ENCODE measurements at regions not wholly inside any gene's neighbourhood (a gene's known extent, or its start where the extent isn't known, plus 50 kb on each side); places are given as distances from the start of the nearest gene placed in this dataset.
"Not testable (repeated sequence)": the region's sequence is repeated elsewhere in the genome, so short reads cannot be mapped to it uniquely, and the experiment has no call there.

DNA sequence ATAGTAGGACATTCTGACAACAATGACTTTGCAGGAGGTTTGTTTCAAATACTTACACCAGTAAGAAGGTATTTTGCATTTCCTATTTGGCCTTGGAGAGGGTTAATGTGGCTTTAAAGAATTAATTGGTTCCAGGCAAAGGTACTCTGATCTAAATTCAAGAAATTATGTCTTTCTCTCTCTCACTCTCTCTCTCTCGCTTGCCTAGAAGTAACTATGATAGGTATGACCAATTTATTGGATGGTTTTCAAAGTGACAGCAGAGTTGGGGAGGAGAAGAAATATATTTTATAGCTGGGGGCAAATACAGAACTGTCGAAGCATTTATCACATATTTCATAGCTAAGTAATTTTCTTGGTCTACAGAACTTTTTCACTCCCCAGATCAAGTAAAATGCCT, 116.0 kb downstream of the ATP6V1G3 start:
- TF ChIP-seq, protein P1, sequence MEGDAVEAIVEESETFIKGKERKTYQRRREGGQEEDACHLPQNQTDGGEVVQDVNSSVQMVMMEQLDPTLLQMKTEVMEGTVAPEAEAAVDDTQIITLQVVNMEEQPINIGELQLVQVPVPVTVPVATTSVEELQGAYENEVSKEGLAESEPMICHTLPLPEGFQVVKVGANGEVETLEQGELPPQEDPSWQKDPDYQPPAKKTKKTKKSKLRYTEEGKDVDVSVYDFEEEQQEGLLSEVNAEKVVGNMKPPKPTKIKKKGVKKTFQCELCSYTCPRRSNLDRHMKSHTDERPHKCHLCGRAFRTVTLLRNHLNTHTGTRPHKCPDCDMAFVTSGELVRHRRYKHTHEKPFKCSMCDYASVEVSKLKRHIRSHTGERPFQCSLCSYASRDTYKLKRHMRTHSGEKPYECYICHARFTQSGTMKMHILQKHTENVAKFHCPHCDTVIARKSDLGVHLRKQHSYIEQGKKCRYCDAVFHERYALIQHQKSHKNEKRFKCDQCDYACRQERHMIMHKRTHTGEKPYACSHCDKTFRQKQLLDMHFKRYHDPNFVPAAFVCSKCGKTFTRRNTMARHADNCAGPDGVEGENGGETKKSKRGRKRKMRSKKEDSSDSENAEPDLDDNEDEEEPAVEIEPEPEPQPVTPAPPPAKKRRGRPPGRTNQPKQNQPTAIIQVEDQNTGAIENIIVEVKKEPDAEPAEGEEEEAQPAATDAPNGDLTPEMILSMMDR (IDR thresholded peaks at IDR 0.05; ENCODE audit: unreplicated experiment in 3 of 3) = no peak
- no peak overlapping the region for H3K27ac Mint-ChIP-seq
- no peaks in the 10 kb centered on the region for H3K9me3 Mint-ChIP-seq
- no peaks in the 10 kb centered on the region for H3K4me1 Mint-ChIP-seq
- H3K27me3 Mint-ChIP-seq (ENCODE audit: low read depth) = peaks cover 4% of the 10 kb centered on the region
- H3K4me3 Mint-ChIP-seq = no peak overlapping the region
- no peaks in the 10 kb centered on the region for H3K36me3 Mint-ChIP-seq (ENCODE audit: low read depth)

DNA sequence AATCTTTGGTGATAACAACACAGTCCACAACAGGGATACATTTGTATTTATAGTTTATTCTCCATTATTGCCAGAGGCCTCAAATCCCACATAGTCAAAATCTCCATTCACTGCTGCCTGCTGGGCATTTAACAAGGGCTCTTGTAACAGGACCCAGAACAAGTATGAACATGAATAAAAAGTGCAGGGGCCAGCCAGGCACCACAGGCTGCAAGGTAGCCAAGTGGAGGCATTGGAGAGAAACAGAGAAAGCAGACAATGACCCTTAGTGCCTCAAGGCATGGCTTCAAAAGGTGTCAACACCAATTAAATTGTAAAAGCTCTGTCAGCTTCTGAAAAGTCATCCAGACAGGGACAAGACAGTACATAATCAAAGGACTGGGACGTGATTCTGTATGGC, 116.8 kb downstream of the ATP6V1G3 start:
- Mint-ChIP-seq H3K27me3 (ENCODE audit: low read depth) (peaks cover 4% of the 10 kb centered on the region), H3K36me3 (ENCODE audit: low read depth) (no peaks in the 10 kb centered on the region), H3K9me3 (no peaks in the 10 kb centered on the region), H3K27ac (no peak overlapping the region), H3K4me3 (no peak overlapping the region), H3K4me1 (no peaks in the 10 kb centered on the region)
- TF ChIP-seq, protein P1 (IDR thresholded peaks at IDR 0.05; ENCODE audit: unreplicated experiment in 3 of 3) = no peak

DNA sequence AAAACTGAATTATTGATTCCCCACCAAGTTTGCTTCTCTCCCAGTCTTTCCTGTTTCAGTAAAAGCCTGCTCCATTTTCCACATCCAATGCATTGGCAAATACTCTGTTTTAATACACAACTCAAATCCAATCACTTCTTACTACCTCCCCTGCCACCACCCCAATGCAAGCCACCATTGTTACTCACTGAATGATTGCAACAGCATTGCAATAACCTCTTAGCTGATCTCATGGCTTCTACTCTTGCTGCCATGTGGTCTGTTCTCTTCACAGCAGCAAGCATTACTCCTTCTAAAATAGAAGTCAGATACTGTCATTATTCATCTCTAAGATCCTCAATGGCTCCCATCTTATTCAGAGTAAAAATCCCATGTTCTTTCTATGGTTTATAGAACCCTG, 123.4 kb downstream of the ATP6V1G3 start:
- TF ChIP-seq, protein P1 (IDR thresholded peaks at IDR 0.05; ENCODE audit: unreplicated experiment in 3 of 3) = no peak
- Mint-ChIP-seq H3K4me3 (no peak overlapping the region), H3K4me1 (no peaks in the 10 kb centered on the region), H3K36me3 (ENCODE audit: low read depth) (no peaks in the 10 kb centered on the region), H3K27me3 (ENCODE audit: low read depth) (peaks cover 10% of the 10 kb centered on the region), H3K9me3 (no peaks in the 10 kb centered on the region), H3K27ac (no peak overlapping the region)

DNA sequence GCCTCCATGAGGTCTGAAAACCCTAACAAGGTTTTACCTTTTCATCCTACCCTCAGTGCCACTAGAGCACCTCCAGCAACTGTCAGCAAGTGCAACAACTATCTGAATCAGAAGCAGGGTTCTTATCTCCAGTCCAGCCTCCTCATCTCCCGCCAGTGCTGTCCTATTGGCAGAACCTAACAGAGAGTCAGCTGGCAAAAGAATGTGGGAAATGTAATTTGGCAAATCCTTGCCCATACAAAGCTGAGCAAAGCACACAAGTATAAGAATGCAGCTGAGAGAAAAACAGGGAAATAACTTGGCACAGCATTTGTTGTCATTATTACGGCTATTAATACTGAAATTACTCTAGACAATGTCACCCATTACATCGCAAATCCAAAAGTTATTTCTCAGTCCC, 124.2 kb downstream of the ATP6V1G3 start:
- TF ChIP-seq, protein P1 (IDR thresholded peaks at IDR 0.05; ENCODE audit: unreplicated experiment in 3 of 3) = no peak
- H3K36me3 Mint-ChIP-seq (ENCODE audit: low read depth) = no peaks in the 10 kb centered on the region
- peaks cover 10% of the 10 kb centered on the region for H3K27me3 Mint-ChIP-seq (ENCODE audit: low read depth)
- no peaks in the 10 kb centered on the region for H3K9me3 Mint-ChIP-seq
- H3K4me3 Mint-ChIP-seq = no peak overlapping the region
- H3K27ac Mint-ChIP-seq = no peak overlapping the region
- H3K4me1 Mint-ChIP-seq = no peaks in the 10 kb centered on the region

DNA sequence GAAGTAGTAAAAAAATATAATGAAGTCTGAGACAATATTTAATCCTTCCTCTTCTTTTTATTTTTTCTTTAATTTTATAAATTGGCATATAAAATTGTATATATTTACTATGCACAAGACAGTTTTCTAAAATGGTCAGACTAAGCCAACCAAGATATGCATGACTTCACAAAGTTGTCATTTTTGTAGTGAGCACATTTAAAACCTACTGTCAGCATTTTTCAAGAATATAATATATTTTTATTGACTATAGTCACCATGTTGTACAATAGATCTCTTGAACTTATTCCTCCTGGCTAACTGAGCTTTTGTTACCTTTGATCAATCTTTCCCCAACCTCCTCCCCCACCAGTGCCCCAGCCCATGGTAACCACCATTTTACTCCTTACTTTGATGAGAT, 129.2 kb downstream of the ATP6V1G3 start:
- Mint-ChIP-seq H3K9me3 (peaks cover 6% of the 10 kb centered on the region), H3K27ac (no peak overlapping the region), H3K27me3 (ENCODE audit: low read depth) (no peaks in the 10 kb centered on the region), H3K4me1 (no peaks in the 10 kb centered on the region), H3K4me3 (no peak overlapping the region), H3K36me3 (ENCODE audit: low read depth) (no peaks in the 10 kb centered on the region)
- TF ChIP-seq, protein P1 (IDR thresholded peaks at IDR 0.05; ENCODE audit: unreplicated experiment in 3 of 3) = no peak

DNA sequence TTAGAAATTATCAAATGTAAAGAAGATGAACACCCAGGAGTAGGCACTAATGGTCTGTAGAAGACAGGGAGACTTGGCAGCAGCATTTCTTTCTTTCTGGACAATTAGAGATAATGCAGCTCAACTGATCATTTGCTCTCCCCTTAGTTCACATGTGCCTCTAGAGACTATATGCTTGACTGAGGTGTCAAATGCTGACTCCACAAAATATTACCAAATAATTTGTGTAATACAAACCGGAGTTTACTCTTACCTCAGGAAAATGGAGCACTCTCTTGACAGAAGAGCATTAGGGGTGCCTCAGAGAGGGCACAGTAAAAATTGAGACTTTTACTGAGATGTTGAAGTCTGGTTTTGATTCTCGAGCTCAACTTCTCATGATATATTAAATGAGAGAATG, 131.8 kb downstream of the ATP6V1G3 start:
- H3K4me3 Mint-ChIP-seq = no peak overlapping the region
- H3K36me3 Mint-ChIP-seq (ENCODE audit: low read depth) = no peaks in the 10 kb centered on the region
- TF ChIP-seq, protein P1 (IDR thresholded peaks at IDR 0.05; ENCODE audit: unreplicated experiment in 3 of 3) = no peak
- H3K9me3 Mint-ChIP-seq = peaks cover 6% of the 10 kb centered on the region
- H3K27me3 Mint-ChIP-seq (ENCODE audit: low read depth) = no peaks in the 10 kb centered on the region
- H3K27ac Mint-ChIP-seq = no peak overlapping the region
- no peaks in the 10 kb centered on the region for H3K4me1 Mint-ChIP-seq

DNA sequence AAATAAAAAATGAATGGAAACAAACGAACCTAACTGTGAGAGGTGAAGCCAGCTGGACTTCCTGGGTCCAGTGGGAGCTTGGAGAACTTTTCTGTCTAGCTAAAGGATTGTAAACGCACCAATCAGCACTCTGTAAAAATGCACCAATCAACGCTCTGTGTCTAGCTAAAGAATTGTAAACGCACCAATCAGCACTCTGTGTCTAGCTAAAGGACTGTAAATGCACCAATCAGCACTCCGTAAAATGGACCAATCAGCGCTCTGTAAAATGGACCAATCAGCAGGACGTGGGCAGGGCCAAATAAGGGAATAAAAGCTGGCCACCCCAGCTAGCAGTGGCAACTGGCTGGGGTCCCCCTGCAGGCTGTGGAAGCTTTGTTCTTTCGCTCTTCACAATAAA, 135.8 kb downstream of the ATP6V1G3 start:
- H3K27me3 Mint-ChIP-seq (ENCODE audit: low read depth); H3K36me3 Mint-ChIP-seq (ENCODE audit: low read depth); H3K27ac Mint-ChIP-seq; H3K4me1 Mint-ChIP-seq; H3K9me3 Mint-ChIP-seq; H3K4me3 Mint-ChIP-seq: not testable (repeated sequence)
